GM12874 (cell line): ENCODE measurements at regions not wholly inside any gene's neighbourhood (a gene's known extent, or its start where the extent isn't known, plus 50 kb on each side); places are given as distances from the start of the nearest gene placed in this dataset.

Experiments
- CTCF ChIP-seq: IDR thresholded peaks from 2 replicates; pipeline ENCODE4 v1.5.1; 2011; ENCODE audit warnings: low read depth, mild to moderate bottlenecking, control low read depth, low read length, moderate library complexity; ENCODE audit not compliant: insufficient read depth

- no peak for TF ChIP-seq CTCF
These were observed 105.6 kb upstream of the ANKH start for GRCh38 chr5:14977058-14977685.

GRCh38 chr5:14976486-14976885 lies 104.9 kb upstream of the ANKH start:
- no peak for TF ChIP-seq CTCF

- TF ChIP-seq CTCF: no peak
These were observed 100.3 kb upstream of the ANKH start for GRCh38 chr5:14971873-14972272.

GRCh38 chr5:14968796-14969195 lies 97.2 kb upstream of the ANKH start:
- no peak for TF ChIP-seq CTCF

DNA sequence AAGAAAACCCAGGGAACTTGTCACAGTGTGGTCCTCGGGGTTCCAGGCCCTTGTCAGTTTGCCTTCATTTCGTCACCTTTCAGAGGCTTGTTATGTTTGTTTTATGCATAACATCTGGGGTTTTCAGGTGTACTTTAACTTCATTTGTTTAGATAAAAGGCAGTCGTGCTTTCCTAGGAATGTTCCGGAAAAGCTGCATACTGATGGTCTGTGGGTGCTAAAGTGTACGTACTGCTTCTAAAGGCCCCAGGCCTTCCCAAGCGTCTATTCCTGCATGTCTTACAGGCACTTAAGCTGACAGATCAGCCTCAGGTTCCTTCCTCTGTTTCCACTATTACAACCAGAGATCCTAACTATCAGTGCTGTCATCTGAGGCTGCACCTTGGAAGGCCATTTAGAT lies 95.6 kb upstream of the ANKH start:
- TF ChIP-seq CTCF: no peak

GRCh38 chr5:14965815-14966214 lies 94.2 kb upstream of the ANKH start:
- no peak for TF ChIP-seq CTCF

- TF ChIP-seq CTCF: no peak
These were observed 91.0 kb upstream of the ANKH start for GRCh38 chr5:14962604-14963003.
